Activated gamma-delta T cell (primary cell): ENCODE measurements at regions not wholly inside any gene's neighbourhood (a gene's known extent, or its start where the extent isn't known, plus 50 kb on each side); places are given as distances from the start of the nearest gene placed in this dataset.

Source experiments
- DNase-seq: peaks from one replicate; lab custom pipeline; 2025; lab: John Stamatoyannopoulos, UW

DNA sequence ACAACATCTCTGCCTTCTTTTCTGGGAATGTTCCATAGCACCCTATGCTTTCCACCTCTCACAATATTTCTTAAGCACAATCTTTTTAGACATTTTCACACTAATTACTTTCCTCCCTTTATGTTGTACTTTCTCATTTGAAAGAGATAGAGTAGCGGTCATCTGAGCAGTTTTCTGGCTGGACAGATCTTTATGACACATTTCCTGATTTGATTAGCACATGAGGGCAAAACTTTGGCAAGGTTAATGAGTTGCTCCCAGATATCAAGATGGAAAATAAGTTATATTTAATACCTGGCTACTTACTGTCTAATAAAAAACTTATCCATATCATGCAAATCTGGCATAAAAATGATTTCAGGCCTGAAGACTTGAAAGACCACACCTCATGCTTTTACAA is 723.9 kb downstream of the SOCS6 start:
- no peak for DNase-seq

DNA sequence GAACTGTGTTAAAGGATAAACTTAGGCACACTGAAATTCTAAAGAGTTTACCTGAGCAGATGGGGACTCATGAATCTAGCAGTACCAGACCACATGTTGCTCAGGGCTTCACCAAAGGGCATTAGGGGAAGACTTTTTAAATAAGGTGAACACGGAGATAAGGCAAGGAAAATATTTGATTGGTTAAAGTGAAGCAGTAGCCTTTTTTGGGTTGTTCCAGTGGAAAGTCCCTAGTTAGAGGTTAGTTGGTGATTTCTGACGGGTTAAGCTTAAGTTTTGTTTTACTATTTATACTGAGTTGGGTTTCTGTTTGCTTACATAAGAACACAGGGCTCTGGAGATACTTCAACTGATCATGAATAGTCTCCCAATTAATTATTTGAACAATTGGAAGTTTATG is 722.5 kb downstream of the SOCS6 start:
- no peak for DNase-seq

DNA sequence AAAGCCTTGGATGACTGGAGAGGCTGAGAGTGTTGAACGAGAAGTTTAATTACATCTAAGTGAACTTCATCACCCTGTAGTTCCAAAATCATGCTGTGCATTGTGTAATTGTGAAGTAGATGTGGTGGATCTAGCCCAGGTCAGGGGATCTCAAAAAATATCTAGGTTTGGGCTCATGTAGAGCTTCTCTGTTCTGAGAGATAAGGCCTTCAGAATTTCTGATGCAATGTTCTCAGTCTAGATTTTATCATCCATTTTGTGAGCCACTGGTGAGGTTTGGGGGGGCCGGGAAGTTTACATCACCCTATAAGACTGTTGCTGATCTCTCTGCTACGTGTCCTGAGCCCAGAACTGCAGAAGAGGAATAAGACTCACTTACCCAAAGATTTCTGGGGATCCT is 719.4 kb downstream of the SOCS6 start:
- DNase-seq = no peak

DNA sequence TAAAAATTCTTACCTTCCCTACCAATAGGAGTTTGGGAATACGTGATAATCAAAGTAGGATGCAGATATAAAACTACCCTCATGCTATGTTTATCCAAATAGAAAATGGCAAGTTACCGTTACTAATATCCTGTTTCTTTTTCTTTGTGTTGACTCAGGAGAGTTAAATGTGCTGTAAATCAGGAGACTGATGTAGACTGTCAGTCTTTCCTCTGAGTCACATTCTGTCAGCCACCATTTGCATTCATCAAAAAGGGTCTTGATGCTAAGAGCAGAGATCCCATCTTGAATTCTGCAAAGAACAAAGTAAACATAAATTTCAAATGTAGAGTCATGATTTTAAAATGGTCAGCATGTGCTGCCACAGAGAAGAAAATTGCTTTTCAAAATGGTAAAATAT is 712.8 kb downstream of the SOCS6 start:
- no peak for DNase-seq

DNA sequence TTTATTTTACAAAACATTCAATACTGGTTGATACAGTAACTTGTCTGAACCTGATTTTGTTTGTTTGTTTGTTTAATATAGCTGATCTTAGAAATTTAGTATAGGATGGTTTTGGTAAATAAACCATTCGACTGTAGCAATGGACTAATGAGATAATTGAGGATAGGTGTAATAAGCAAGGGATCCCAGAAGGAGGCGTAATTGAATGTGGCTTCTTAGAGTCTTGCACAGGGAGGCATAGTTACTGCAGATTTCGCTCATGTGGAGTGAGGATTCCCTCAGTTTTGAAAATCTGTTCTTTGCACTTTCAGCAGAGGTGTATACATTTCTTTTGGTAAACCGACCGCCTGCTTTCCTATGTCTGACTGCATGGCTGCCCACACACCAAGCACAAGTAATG is 709.6 kb downstream of the SOCS6 start:
- no peak for DNase-seq

DNA sequence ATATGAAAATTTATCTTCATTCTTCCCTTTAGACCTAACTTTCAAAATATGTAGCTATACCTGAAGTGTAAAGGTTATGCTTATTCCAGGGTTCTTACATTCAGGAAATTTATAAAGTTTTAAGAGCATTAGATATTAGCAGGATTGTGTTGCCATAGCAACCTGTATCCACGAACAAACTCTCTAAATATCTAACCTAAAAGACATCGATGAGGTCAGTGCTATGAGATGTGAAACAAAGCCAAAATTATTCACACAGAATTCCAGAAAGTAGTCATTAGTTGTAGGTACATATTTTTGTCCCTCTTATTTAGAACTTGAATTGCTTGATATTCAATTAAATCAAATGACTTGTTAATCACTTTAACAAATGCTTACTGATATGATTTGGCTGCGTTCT is 705.3 kb downstream of the SOCS6 start:
- DNase-seq = no peak

DNA sequence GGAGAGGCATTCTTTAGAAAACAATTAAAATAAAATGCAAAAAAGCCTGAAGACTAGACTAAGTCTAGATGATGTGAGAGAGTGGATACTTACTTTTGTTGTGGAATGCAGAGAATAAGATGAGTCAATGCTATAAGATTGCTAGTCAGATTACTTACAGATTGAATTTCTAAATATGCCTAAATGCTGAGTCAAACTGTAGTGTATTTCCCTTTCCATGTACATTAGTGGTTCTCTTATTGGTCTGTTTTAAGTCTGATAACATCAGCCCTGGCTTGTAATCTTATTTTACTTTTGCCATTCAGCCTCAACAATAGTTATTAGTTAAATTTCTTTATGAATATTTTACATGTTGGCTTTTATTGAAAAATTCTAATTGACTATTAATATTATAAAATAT is 702.7 kb downstream of the SOCS6 start:
- DNase-seq = no peak

DNA sequence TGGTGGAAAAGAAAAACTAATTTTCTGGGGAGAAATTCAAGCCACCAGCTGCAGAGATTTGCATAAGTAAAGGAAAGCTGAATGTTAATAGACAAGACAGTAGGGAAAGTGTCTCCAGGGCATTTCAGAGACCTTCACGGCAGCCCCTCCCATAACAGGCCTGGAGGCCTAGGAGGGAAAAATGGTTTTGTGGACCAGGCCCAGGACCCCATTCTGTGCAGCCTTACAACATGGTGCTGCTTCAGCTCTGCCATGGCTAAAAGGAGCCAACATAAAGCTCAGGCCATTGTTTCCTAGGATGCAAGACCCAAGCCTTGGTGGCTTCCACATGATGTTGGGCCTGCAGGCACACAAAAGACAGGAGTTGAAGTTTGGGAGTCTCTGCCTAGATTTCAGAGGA is 697.1 kb downstream of the SOCS6 start:
- DNase-seq = no peak

DNA sequence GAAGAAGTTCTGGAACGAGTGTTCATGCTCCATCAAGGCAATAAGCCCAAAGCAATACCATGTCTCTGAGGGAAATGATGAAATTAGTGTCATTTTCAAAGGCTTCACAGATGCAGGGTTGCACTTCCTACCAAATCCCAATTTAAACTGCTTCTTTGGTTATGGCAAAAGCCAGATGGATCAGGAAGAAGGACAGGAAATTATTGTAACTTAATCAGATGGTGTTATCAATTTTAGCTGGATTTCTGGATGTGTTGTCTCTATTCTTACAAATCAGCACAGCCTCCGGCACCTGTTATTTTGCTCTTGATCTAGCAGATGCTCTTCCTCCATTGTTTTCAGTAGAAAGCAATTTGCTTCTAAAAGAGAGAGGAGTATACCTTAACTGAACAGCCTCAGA is 693.4 kb downstream of the SOCS6 start:
- no peak for DNase-seq

DNA sequence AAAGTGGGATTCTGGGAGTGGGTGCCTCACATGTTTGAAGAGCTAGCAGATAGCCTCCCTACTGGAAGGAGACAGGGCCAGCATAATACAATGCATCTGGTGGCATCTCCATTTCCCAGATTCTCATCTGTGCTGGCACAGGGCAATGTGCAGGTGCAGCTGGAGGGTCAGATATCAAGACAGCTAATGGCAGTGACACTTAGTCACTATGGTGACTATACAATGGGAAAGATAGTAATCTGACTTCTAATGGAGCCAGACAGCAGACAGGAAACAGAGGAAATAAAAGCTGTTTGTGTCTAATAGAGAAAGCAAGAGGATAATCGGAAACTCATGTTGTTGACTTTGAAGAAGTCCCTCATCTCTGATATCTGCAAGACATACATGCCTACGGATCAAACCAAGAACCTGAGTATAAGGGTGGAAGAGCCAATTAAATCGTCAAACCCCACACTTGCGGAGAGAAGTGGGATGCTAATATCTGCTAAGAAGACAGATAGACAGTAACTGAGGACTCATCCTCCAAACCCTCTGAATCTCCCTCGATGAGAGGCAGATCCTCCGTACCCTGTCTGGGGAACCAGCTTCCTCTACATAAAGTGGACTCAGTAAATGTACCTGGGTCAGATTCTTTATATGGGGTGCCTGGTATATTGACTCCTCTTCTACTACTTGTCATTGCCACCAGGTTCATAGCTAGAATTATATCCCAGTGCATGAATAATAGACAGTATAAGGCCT is 692.7 kb downstream of the SOCS6 start:
- DNase-seq = no peak

DNA sequence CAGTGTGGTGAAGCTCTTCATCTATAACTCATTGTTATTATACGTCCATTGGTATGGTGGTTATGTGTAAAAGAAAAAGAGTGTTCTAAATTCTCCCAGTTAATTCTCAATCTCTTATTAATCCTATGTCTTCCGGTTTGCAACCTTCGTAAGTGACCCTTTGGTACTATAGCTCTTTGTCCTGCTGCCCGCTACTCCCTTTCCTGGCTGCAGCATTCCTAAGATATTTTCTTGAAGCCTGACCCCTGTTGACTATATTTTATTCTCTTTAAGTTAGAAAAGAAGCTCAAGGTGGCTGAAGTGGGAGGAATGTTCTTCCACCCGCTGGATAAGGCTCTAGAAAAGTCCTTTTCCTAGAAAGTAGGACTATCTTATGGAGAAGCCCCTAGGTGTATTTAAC is 684.8 kb downstream of the SOCS6 start:
- no peak for DNase-seq

DNA sequence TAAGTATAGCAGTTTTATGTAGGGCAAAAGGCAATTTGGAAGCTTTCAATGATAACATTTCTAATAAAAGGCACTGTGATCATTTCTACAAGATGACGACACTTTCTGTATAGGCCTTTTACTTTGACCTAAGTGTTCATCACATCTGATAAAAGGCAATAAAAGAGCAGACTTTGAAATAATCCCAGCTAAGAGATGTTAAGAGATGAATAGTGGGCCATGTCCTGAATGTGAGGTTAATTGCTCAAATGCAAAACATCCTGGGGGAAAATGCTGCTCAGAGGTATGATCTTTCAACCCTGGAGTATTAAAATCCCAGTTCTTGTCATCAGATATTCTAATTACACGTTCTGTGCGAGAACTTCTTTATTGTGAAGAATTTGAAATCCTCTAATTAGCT is 677.6 kb downstream of the SOCS6 start:
- no peak for DNase-seq

DNA sequence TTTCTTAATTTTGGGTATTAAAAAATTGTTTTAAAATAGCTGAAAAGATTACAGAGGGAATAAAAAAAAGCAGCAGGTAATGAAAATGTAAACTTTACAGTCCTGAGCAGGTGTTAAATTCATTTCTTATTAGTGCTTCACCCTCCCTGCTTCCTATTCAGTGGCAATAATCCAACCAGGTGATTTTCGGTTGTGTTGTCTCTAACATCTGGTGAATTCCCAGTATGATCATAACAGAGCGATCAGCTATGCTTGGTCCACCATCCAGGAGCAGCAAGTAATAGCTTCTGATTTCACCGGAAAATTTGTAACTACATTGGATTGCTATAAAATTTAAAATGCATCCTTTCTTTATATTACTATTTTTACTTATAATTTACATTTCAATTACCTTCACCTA is 673.1 kb downstream of the SOCS6 start:
- DNase-seq = no peak

DNA sequence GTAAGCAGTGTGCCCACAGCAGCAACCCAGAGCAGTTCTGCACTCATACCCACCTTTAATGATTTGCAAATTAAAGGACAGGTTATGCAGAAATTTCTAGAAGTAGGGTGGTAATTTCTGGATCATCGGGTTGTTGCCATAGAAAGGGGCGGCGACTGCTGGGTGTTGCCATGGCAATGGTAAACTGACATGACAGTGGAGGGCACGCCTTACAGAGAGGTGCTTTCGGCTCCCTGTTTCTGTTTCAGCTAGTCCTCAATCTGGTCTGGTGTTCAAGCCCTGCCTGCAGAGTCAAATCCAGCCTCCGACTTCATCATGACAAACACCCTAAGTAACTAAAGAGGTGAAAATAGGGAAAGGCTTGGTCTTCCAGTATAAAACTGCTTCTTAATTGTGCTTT is 667.7 kb downstream of the SOCS6 start:
- no peak for DNase-seq

DNA sequence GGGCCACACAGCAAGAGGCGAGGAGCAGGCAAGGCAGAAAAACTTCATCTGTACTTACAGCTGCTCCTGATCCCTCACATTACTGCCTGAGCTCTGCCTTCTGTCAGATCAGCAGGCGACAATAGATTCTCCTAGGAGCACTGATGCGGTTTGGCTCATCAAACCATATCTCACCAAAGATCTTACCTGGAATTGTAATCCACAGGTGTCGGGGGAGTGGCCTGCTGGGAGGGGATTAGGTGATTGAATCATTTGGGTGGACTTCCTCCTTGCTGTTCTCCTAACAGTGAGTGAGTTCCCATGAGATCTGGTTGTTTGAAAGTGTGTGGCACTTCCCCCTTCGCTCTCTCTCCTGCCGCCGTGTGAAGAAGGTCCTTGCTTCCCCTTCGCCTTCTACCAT is 647.3 kb downstream of the SOCS6 start:
- no peak for DNase-seq

DNA sequence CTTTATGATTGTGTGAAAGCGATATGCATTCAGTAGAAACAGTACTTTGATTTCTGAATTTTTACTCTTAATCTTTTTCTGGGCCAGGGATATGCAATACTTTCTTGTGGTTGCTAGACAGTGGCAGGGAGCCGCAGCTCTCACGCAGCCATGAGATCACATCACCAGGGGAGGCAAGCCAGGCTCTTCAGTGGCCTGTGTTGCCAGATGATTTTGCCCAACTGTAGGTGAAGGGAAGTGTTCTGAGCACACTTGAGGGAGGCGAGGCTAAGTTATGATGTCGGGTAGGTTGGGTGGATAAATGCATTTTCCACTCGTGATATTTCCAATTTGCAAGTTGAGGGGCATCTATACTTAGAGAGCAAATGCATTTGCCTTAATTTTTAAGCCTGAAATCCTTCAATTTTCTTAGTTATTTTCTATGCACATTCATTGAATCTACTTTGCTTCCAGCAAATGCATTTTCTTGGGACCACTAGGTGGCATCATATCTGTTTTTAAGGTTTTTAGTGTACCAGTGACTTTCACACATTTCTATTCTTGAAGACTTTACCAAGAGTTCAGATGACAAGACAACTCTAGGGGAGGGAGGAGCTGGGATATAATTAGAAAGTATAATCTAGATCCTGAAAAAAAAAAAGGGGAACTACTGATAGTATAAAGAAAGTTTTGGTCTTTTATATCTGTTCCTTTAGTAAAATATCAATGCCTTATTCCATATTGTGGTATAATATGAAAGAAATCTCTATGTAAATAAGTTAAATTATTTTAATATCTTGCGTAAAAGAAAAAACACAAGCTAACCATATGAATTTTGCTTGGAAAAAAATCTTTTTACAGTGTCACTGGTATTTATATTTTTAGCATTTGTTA is 643.3 kb downstream of the SOCS6 start:
- no peak for DNase-seq

DNA sequence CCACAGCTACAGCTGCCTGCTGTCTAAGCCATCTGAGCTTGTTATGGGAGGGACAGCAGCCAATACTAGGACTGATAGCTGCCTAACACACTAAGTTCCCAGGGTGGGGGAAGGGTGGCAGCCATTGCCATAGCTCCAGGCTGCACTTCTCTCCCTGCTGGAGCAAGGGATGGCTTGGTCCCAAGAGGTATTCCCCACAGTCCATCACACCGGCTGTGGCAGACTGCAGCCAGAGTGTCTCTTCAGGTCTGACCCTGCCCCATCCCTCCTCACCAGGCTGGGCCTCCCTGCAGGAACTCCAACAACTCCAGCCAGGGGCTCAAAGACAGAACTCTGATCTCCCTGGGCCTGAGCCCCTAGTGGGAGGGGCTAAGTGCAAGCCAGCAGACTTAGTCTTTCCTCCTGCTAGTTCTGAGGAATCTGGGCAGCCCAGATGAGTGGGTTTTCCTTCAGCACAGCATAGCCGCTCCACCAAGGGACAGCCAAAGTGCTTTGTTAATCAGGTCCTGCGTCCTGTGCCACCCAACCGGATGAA is 632.1 kb downstream of the SOCS6 start:
- DNase-seq = no peak

DNA sequence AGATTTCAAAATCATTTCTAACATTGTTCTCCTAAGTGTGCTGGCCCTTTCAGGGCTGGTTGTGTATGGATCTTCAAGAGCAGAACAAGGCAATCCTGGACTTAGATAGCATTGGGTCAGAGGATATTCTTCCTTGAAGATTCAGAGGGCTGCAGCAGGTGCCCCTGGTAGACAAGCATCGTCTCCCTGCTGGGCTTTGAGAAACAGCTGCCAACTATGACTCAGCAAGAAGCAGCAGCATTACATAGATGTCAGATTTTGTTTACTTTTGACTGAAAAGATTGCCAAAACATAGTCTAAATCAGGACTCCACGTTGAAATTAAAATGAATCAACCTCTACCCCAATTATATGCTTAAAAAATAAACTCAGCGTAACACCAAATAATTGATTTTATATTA is 618.8 kb downstream of the SOCS6 start:
- DNase-seq = no peak

DNA sequence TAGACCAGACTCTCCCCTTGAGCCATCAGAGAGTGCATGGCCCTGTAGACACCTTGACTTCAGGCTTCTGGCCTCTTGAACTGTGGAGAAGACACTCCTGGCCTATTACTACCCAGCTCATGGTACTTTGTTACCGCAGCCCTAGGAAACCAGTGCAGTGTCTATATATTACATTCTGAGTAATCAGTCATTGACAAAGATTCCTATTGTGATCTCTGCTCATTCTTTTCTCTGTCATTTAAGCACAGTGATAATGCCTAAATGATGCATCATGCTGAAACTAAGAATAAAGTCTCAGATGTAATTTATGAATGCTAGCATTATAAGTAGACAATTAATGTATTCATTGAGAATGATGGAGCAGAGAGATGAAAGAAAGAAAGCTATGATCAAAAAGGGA is 603.5 kb downstream of the SOCS6 start:
- DNase-seq = no peak

DNA sequence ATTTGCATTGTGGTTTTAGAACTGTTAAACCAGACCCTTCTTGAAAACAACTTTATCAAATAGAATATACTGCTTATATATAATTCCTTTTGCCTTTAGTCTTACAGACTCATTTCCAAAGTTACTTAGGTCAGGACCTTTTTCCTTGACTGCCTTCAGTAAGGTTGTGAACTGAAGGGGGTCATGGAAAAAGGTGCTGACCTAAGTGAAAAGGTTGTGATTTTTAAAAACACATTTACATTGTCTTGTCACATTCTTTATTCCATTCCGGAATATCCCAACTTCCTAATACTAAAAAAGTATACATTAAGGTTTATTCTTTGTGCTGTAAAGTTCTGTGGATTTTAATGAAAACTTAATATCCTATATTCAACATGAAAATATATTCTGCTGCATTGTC is 581.4 kb downstream of the SOCS6 start:
- no peak for DNase-seq

DNA sequence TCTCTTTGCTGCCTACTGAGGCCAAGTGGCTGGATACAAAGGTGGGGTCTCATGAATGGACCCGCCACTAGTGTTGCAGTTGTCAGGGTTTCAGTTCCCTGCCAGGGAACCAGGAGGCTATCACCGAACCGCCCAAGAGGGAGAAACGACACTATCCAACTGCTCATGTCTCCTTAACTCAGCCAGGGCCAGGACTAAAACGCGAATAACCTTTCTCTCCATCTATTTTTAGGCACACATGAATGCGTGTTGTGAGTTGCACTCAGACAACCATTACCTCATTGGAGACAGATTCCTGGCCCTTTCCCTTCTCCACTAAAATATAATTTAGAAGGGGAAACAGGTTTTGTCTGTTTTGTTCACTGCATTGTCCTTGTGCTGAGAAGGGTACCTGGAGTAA is 559.5 kb downstream of the SOCS6 start:
- no peak for DNase-seq

DNA sequence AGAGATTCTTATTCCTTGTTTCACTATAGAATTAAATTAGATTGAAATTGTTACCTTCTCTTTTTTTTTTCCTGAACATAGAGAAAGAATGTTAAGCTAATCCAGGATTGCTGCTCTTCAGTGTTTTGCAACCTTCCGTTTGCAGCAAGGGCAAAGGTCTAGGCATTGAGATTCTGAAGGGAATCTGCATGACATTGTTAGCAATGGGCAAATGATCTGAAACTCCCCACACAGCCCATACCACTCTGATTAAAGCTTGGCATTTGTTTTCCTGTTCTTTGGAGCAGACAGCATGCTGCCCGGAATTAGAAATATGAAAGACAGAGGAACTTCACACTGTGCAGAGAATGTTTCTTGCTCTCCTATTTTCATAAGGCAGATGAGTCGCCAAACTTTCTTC is 551.8 kb downstream of the SOCS6 start:
- no peak for DNase-seq

DNA sequence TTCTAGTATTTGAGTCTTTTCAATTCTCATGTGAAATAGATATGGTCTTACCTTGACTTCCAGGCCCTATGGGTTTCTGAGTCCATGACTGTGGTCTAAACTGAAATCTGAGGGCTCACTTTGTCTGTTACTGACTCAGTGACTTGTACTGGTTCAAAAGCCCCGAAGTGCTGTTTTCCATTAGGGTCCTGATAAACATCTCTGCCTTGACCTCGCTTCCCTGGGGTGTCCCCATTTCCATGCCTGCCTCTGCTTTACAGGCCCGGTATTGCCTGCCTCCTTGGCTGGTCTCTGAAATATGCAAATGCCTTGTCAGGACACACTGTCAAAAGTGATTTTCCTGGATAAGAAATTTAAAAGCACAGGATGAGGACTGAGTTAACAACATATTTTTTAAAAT is 538.8 kb downstream of the SOCS6 start:
- DNase-seq = no peak
